Panc1 (cell line): ENCODE measurements at regions not wholly inside any gene's neighbourhood (a gene's known extent, or its start where the extent isn't known, plus 50 kb on each side); places are given as distances from the start of the nearest gene placed in this dataset.

Source experiments
- CTCF ChIP-seq: fragments of 450-650 bp; IDR thresholded peaks from 2 replicates; pipeline ENCODE4 v1.5.1; 2017; ENCODE audit warnings: mild to moderate bottlenecking
- POLR2AphosphoS5 ChIP-seq: IDR thresholded peaks from 2 replicates; pipeline ENCODE4 v1.6.1; 2012; ENCODE audit warnings: mild to moderate bottlenecking, low read depth, low read length, moderate library complexity
- REST ChIP-seq, 2 experiments: IDR thresholded peaks; 2 replicates each; pipeline ENCODE4 v1.6.1; 2011 to 2012; ENCODE audit warnings: low read depth in 2 of 2, control low read depth in 1 of 2, low read length in 1 of 2, mild to moderate bottlenecking in 1 of 2, moderate library complexity in 1 of 2; ENCODE audit not compliant: insufficient read depth in 1 of 2
- TCF7L2 ChIP-seq: IDR thresholded peaks from 2 replicates; pipeline ENCODE4 v1.6.1; 2011; ENCODE audit warnings: mild to moderate bottlenecking, low read depth, low read length, inconsistent platforms

GRCh38 chr16:7957151-7957550 lies 624.5 kb downstream of the RBFOX1 start:
- TF ChIP-seq CTCF (no peak), REST (IDR thresholded peaks at IDR 0.05; ENCODE audit: insufficient read depth in 1 of 2, low read depth in 2 of 2, low read length in 1 of 2) (no peak), TCF7L2 (no peak), POLR2AphosphoS5 (no peak)
